ENCODE measurements at regions not wholly inside any gene's neighbourhood (a gene's known extent, or its start where the extent isn't known, plus 50 kb on each side); places are given as distances from the start of the nearest gene placed in this dataset.

DNA sequence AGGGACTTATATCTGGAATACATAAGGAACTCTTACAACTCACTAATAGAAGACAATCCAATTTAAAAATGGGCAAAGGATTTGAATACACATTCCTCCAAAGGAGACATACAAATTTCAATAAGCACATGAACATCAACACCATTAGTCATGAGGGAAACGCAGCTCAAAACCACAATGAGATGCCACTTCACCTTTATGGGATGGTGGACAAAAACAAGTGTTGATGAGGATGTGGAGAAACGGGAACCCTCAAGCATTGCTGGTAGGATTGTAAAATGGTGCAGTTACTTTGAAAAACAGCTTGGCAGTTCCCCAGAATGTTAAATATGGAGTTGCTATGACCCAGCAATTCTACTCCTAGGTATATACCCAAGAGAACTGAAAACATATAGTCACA lies 72.7 kb upstream of the IER5L start:
- WGBS, 2 donors, result 43 to 45% methylated on average over 2 of the region's 2 CpGs
- no peak overlapping the region for H3K4me3 ChIP-seq (ENCODE audit: low read depth, poor library complexity, severe bottlenecking)
- DNase-seq (ENCODE audit: low spot score in 2 of 2), result no peak
- TF ChIP-seq, protein P1, sequence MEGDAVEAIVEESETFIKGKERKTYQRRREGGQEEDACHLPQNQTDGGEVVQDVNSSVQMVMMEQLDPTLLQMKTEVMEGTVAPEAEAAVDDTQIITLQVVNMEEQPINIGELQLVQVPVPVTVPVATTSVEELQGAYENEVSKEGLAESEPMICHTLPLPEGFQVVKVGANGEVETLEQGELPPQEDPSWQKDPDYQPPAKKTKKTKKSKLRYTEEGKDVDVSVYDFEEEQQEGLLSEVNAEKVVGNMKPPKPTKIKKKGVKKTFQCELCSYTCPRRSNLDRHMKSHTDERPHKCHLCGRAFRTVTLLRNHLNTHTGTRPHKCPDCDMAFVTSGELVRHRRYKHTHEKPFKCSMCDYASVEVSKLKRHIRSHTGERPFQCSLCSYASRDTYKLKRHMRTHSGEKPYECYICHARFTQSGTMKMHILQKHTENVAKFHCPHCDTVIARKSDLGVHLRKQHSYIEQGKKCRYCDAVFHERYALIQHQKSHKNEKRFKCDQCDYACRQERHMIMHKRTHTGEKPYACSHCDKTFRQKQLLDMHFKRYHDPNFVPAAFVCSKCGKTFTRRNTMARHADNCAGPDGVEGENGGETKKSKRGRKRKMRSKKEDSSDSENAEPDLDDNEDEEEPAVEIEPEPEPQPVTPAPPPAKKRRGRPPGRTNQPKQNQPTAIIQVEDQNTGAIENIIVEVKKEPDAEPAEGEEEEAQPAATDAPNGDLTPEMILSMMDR (IDR thresholded peaks at IDR 0.05), result no peak
- TF ChIP-seq POLR2A (IDR thresholded peaks at IDR 0.05), result no peak
- intact Hi-C loops (cut with DNase I; ENCODE audit: low total_unique reads), result no loop called here

DNA sequence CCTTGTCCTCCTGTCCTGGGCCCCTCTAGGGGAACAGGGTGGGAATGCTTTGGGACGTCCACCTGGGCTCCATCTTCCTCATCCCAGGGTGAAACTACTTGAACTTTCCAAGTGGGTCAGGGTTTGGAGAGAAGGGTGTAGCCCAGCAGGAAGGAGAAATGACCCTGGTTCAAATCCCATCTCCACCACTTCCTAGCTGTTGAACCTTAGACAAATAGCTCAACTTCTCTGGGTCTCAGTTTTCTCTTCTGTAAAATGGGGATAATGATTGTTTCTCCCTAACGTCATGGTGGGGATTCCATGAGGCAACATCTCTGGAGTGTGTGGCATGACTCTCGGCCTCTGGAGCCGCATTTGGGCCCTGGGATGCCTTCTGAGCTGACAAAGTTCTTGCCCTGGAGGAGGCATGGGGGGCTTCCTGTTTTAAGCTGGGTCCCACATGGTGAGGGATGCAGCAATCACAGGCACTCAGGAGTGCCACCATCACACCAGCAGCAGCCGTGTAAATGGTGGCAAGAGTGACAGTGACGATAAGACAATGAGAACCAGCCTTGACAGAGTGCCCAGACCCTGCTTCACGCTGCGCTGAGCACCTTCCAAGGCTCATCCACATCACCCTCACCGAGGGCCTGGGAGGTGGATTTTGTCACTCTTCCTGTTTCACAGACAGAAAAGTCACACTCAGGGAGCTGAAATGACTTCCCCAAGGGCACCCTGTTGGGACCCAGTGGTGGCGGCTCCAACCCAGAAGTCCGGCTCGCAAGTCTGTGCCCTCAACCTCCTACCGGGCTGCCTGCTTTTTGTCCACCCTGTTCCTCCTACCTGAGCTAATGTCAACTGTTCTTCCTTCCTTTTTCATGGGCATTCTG lies 69.5 kb upstream of the IER5L start:
- intact Hi-C loops (cut with DNase I; ENCODE audit: low total_unique reads), result no loop called here
- WGBS, 2 donors, result 92 to 93% methylated on average over 13 of the region's 13 CpGs
- H3K4me3 ChIP-seq (ENCODE audit: low read depth, poor library complexity, severe bottlenecking), result no peak overlapping the region
- TF ChIP-seq, protein P1 (IDR thresholded peaks at IDR 0.05), result no peak
- TF ChIP-seq POLR2A (IDR thresholded peaks at IDR 0.05), result no peak
- no peak for DNase-seq (ENCODE audit: low spot score in 2 of 2)

DNA sequence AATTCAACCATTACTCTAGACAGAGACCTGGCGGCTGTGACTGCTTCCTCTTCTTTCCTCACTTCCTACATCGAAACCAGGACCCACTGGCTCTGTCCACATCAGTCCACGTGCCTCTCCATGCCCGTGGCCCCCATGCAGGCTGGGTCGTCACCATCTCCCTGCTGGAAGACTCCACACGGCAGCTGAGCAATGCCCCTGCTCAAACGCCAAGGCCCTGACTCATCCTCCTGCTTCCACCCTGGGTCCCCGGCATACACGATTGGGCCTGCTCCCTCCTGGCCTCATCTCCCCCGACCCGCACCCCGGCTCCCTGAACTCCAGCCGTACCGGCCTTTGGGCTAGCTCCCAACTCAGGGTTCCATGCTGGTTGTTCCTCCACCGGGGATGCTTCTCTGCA lies 67.2 kb upstream of the IER5L start:
- TF ChIP-seq POLR2A (IDR thresholded peaks at IDR 0.05), result no peak
- TF ChIP-seq, protein P1 (IDR thresholded peaks at IDR 0.05), result no peak
- H3K4me3 ChIP-seq (ENCODE audit: low read depth, poor library complexity, severe bottlenecking), result no peak overlapping the region
- DNase-seq (ENCODE audit: low spot score in 2 of 2), result no peak
- intact Hi-C loops (cut with DNase I; ENCODE audit: low total_unique reads), result no loop called here
- 62 to 64% methylated on average over 14 to 15 of the region's 15 CpGs for WGBS, 2 donors

DNA sequence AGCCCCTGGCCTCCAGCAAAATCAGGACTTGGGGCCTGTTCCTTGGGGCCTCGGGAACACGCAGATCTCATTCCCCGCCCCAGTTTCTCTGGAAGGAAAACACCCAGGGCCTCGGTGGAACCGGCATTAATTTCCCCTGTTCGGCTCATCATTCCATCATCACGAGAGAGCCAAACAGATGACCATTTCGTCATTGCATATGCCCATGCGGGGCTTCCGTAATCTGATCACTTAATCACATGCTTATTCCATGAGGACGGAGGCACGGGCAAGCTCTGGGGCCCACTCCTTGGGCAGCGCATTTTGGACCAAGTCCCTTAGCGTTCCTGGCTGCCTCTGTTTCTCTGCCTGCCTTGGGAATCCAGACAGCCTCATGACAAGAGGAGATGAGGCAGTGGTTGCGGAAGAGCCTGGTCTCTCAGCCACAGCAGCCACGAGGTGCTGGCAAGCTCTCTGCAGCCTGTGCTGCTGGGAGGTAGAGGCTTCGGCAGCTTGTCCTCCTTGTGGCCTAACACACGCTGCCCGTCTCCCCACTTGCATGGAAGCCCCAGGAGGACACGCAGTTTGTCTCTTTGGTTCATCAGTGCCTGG lies 65.0 kb upstream of the IER5L start:
- no peak overlapping the region for H3K4me3 ChIP-seq (ENCODE audit: low read depth, poor library complexity, severe bottlenecking)
- 64% methylated on average over 20 of the region's 20 CpGs for WGBS, 2 donors
- intact Hi-C loops (cut with DNase I; ENCODE audit: low total_unique reads), result no loop called here
- peak; percentile 42 to 94 for DNase-seq (ENCODE audit: low spot score in 2 of 2)
- TF ChIP-seq POLR2A (IDR thresholded peaks at IDR 0.05), result no peak
- TF ChIP-seq, protein P1 (IDR thresholded peaks at IDR 0.05), result no peak

DNA sequence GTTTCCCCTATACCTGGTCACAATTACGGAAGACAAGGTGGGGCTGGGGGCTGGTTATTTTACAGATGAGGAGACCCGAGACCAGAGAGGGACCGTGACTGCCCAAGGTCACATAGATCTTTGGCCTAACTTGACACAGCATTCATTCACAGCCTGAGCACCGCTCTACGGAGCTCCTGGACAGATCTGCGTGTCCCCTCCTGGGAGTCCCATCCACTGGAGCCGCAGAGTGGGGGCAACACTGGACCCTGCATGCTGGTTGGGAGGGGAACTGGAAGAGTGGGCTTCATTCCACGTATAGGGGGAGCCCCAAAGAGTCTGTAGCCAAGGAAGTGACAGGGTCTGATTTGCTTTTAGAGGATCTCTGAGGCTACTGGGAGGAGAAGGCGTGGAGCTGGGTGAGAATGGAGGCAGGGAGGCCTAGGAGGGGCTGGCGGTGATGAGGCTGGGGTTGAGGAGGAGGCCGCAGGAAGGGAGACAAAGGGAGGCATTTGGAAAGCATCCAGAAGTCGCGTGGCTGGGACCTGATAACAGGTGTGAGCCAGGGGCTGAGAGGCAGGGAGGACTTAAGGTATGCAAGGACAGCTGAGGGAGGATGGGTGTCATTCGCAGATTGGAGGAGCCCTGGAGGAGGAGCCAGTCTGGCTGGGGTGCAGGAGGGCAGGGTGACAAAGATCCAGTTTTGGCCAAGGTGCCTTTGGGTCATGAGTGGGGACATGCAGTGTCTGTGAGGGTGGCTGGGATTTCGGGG lies 64.3 kb upstream of the IER5L start:
- no peak overlapping the region for H3K4me3 ChIP-seq (ENCODE audit: low read depth, poor library complexity, severe bottlenecking)
- DNase-seq (ENCODE audit: low spot score in 2 of 2), result no peak
- WGBS, 2 donors, result 85 to 89% methylated on average over 15 of the region's 15 CpGs
- TF ChIP-seq POLR2A (IDR thresholded peaks at IDR 0.05), result no peak
- intact Hi-C loops (cut with DNase I; ENCODE audit: low total_unique reads), result no loop called here

DNA sequence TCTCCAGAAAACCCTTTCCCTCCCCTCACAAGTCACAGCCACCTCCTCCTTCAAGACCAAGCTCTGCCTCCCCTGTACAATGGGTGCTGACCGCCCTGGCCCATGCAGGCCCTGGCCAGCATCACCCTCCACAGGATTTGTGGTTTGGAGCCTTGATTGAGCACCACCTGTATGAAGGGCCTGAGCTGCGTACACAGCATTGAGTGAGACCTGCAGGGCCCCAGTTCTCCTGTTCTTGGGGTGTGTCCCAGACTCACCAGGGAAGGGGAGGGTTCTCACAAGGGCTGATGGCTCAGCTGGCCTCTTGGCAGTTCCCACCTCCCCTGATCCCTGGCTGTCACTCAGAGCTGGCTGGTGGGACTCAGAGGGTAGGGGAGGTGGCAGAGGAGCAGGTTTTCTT lies 63.7 kb upstream of the IER5L start:
- intact Hi-C loops (cut with DNase I; ENCODE audit: low total_unique reads), result no loop called here
- H3K4me3 ChIP-seq (ENCODE audit: low read depth, poor library complexity, severe bottlenecking), result no peak overlapping the region
- TF ChIP-seq, protein P1 (IDR thresholded peaks at IDR 0.05), result no peak
- TF ChIP-seq POLR2A (IDR thresholded peaks at IDR 0.05), result no peak
- no peak for DNase-seq (ENCODE audit: low spot score in 2 of 2)
- 91 to 92% methylated on average over 2 of the region's 2 CpGs for WGBS, 2 donors
